ENCODE measurements at regions not wholly inside any gene's neighbourhood (a gene's known extent, or its start where the extent isn't known, plus 50 kb on each side); places are given as distances from the start of the nearest gene placed in this dataset.

DNA sequence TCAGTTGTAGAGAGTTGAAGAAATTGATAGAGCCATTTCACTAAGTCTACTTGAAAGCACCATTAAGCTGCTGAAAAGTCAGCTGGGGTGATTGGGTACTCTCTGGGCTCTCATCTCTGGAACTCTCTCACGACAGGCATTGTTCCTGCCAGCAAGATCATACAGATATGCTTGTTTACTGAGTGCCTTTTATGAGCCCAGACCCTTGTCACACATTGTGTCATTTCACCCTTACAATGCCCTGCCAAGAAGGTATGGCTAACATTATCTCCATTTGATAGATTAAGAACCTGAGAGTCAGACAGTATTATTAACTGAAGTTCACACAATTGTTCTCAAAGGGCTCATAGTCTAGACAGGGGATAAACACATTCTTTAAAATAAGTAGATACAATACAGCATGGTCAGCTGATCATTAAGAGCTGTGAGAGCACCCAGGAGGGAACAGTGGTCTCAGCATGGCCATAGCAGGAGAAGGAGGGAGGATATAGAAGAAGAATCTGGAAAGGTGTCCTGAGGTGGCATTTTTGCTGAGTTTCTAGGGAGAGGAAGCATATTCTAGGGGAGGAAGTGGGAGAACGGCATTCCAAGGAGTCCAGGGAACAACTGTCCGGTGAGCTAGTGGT is 580.5 kb downstream of the INSC start:
- no peaks in the 10 kb centered on the region for H3K9me3 ChIP-seq
- intact Hi-C loops (cut with DNase I), result no loop called here
- H3K36me3 ChIP-seq, result no peaks in the 10 kb centered on the region
- no peak for DNase-seq
- no peaks in the 10 kb centered on the region for H3K4me1 ChIP-seq
- H3K9ac ChIP-seq (ENCODE audit: low read depth in 2 of 2, low read length in 2 of 2), result no peak overlapping the region
- no peak for TF ChIP-seq CTCF (IDR thresholded peaks at IDR 0.05)
- no peaks in the 10 kb centered on the region for H3K27me3 ChIP-seq
- H3K27ac ChIP-seq, result no peak overlapping the region
- no peak overlapping the region for H3K4me3 ChIP-seq

DNA sequence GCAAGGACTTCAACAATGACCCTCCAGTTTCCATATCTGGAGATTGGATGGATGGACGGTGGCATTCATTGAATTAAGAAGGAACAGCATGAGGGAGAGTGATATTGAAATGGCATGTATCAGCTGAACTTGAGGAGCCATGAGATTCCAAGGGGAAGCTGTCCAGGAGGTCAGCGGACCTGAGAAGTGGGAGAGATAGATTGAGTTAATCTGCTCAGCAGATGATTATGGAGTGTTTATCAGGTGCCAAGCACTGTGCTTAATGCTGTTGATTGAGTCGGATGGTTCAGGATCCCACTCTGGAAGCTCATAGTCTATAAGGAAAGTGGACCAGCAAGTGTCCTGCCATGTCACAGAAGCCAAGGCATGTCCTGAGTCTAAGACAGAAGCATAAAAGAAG is 581.3 kb downstream of the INSC start:
- no peak for TF ChIP-seq CTCF (IDR thresholded peaks at IDR 0.05)
- intact Hi-C loops (cut with DNase I), result no loop called here
- no peaks in the 10 kb centered on the region for H3K36me3 ChIP-seq
- H3K4me3 ChIP-seq, result no peak overlapping the region
- H3K9ac ChIP-seq (ENCODE audit: low read depth in 2 of 2, low read length in 2 of 2), result no peak overlapping the region
- H3K4me1 ChIP-seq, result no peaks in the 10 kb centered on the region
- H3K27ac ChIP-seq, result no peak overlapping the region
- no peaks in the 10 kb centered on the region for H3K27me3 ChIP-seq
- H3K9me3 ChIP-seq, result no peaks in the 10 kb centered on the region
- no peak for DNase-seq

DNA sequence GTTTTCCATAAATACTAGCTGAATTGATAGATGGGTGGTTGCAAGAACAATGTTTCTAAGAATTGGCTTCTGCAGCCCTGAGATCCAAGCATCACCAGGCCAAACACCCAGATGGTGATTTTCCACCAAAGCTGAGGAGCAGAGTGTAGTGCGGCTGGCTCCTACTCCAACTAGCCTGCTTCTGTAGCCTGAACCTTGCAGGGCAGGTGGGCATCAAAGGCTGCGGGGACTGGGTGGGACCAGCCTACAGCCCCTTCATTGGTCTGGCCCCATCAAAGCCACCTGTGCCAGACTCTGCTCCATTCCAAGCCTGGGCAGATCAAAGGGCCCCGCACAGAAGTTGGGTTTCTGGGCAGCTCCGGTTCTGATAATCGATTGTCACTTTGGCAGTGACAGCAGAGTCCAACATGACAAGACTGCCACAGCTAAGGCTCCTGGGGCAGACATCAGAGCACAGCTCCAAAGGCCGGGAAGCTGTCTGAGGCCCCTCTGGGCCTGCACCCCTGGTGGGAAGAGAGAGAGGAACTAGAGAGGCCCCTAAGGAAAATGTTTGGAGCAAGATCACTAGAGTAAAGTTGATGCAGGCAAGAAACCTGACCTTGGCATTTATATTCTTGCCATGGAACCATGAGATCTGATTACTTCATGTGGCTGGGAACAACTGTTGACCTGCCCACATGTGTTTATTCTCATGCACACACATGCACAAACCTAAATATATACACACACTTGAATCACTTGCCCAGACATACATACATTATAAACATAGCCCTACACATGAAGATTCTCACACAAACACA is 582.9 kb downstream of the INSC start:
- Histone ChIP-seq H3K4me1 (no peaks in the 10 kb centered on the region), H3K36me3 (no peaks in the 10 kb centered on the region), H3K9me3 (no peaks in the 10 kb centered on the region), H3K27ac (no peak overlapping the region), H3K27me3 (no peaks in the 10 kb centered on the region), H3K9ac (ENCODE audit: low read depth in 2 of 2, low read length in 2 of 2) (no peak overlapping the region), H3K4me3 (no peak overlapping the region)
- intact Hi-C loops (cut with DNase I), result no loop called here
- DNase-seq, result no peak
- TF ChIP-seq CTCF (IDR thresholded peaks at IDR 0.05), result no peak

GRCh38 chr11:15698855-15699254 is 584.1 kb downstream of the INSC start:
- intact Hi-C loops (cut with DNase I), result no loop called here
- Histone ChIP-seq H3K27ac (no peak overlapping the region), H3K4me1 (no peaks in the 10 kb centered on the region), H3K36me3 (no peaks in the 10 kb centered on the region), H3K27me3 (no peaks in the 10 kb centered on the region), H3K4me3 (no peak overlapping the region), H3K9me3 (no peaks in the 10 kb centered on the region), H3K9ac (ENCODE audit: low read depth in 2 of 2, low read length in 2 of 2) (no peak overlapping the region)
- DNase-seq, result no peak
- no peak for TF ChIP-seq CTCF (IDR thresholded peaks at IDR 0.05)

DNA sequence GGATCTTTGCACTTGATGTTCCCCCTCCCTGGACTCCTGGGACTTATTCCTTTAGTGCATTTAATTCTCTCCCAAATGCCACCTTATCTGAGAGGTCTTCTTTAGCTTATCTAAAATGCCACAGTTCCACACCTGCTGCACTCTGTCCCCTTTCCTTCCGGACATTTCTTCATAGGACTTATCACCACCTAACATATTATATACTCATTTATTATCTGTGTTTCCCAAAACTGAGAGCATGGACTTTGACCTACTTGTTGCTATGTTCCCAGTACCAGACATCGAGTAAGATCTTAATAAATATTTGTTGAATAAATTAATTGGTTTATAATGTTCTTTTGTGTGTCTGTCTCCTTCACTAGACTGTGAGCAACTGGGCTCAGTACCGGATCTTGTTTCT is 585.3 kb downstream of the INSC start:
- intact Hi-C loops (cut with DNase I), result no loop called here
- H3K9ac ChIP-seq (ENCODE audit: low read depth in 2 of 2, low read length in 2 of 2), result no peak overlapping the region

More for the DNA sequence above, 585.3 kb downstream of the INSC start:
- H3K4me1 ChIP-seq, result no peaks in the 10 kb centered on the region
- TF ChIP-seq CTCF (IDR thresholded peaks at IDR 0.05), result no peak
- no peaks in the 10 kb centered on the region for H3K9me3 ChIP-seq
- H3K27ac ChIP-seq, result no peak overlapping the region
- no peaks in the 10 kb centered on the region for H3K36me3 ChIP-seq
- no peak for DNase-seq
- H3K27me3 ChIP-seq, result no peaks in the 10 kb centered on the region
- H3K4me3 ChIP-seq, result no peak overlapping the region
